ENCODE measurements at regions not wholly inside any gene's neighbourhood (a gene's known extent, or its start where the extent isn't known, plus 50 kb on each side); places are given as distances from the start of the nearest gene placed in this dataset.

- Histone ChIP-seq H2AFZ (ENCODE audit: low read depth, low read length) (no peak overlapping the region), H3K79me2 (ENCODE audit: control insufficient read depth, insufficient read depth, low read length) (no peaks in the 10 kb centered on the region), H3K4me3 (replicated peaks in 1 of 3; ENCODE audit: insufficient read depth in 1 of 3, low read depth in 1 of 3, low read length in 3 of 3) (no peak overlapping the region), H4K20me1 (replicated peaks; ENCODE audit: control insufficient read depth, extremely low read depth, insufficient read depth, low read length) (no peaks in the 10 kb centered on the region), H3K36me3 (ENCODE audit: control insufficient read depth in 2 of 2, extremely low read depth in 1 of 2, insufficient read depth in 2 of 2, low read length in 2 of 2) (no peaks in the 10 kb centered on the region), H3K9ac (replicated peaks; ENCODE audit: extremely low read depth, insufficient read depth, low read length) (no peak overlapping the region), H3K4me2 (ENCODE audit: insufficient read depth, low read length) (no peak overlapping the region), H3K27ac (ENCODE audit: insufficient read depth, low read depth, low read length) (no peak overlapping the region), H3K9me3 (replicated peaks; ENCODE audit: control insufficient read depth, insufficient read depth, low read length) (no peaks in the 10 kb centered on the region), H3K27me3 (ENCODE audit: control insufficient read depth in 2 of 2, insufficient read depth in 2 of 2, low read length in 2 of 2) (no peaks in the 10 kb centered on the region), H3K4me1 (ENCODE audit: control insufficient read depth, extremely low read depth, insufficient read depth, low read length) (no peaks in the 10 kb centered on the region), H3K9me1 (replicated peaks; ENCODE audit: control insufficient read depth, extremely low read depth, insufficient read depth, low read length) (no peaks in the 10 kb centered on the region)
- dilution Hi-C loops (cut with MboI; ENCODE audit: extremely low pct_ligation_motif_present, low sequenced_read_pairs) = no loop called here
- no TSS peak for BruUV-seq (replicated peaks)
- DNase-seq (ENCODE audit: low read depth, low spot score) (no peak), FAIRE-seq (no peak)
- intact Hi-C loops (cut with micrococcal nuclease) = no loop called here
- no peak for TF ChIP-seq FOS (IDR thresholded peaks at IDR 0.05; ENCODE audit: borderline replicate concordance, insufficient read depth, low read length)
- TF ChIP-seq MAX (IDR thresholded peaks at IDR 0.05; ENCODE audit: insufficient read depth, insufficient read length) = no peak
- no peak for TF ChIP-seq MYC (IDR thresholded peaks at IDR 0.05; ENCODE audit: low read depth, low read length)
- TF ChIP-seq GATA2 (IDR thresholded peaks at IDR 0.05; ENCODE audit: insufficient read depth, insufficient read length, low read depth, low read length) = no peak
- TF ChIP-seq JUN (IDR thresholded peaks at IDR 0.05; ENCODE audit: borderline replicate concordance, insufficient read depth, insufficient read length, low read depth) = no peak
- TF ChIP-seq, protein P1, sequence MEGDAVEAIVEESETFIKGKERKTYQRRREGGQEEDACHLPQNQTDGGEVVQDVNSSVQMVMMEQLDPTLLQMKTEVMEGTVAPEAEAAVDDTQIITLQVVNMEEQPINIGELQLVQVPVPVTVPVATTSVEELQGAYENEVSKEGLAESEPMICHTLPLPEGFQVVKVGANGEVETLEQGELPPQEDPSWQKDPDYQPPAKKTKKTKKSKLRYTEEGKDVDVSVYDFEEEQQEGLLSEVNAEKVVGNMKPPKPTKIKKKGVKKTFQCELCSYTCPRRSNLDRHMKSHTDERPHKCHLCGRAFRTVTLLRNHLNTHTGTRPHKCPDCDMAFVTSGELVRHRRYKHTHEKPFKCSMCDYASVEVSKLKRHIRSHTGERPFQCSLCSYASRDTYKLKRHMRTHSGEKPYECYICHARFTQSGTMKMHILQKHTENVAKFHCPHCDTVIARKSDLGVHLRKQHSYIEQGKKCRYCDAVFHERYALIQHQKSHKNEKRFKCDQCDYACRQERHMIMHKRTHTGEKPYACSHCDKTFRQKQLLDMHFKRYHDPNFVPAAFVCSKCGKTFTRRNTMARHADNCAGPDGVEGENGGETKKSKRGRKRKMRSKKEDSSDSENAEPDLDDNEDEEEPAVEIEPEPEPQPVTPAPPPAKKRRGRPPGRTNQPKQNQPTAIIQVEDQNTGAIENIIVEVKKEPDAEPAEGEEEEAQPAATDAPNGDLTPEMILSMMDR (IDR thresholded peaks at IDR 0.05; ENCODE audit: extremely low read depth in 1 of 2, insufficient read depth in 1 of 2, low read depth in 1 of 2, low read length in 2 of 2) = no peak
- no peak for TF ChIP-seq EZH2 (IDR thresholded peaks at IDR 0.05; ENCODE audit: borderline replicate concordance, low read depth, low read length, severe bottlenecking)
- TF ChIP-seq POLR2AphosphoS5 (IDR thresholded peaks at IDR 0.05; ENCODE audit: insufficient read depth, low read depth, low read length) = no peak
- no peak for TF ChIP-seq POLR2A (IDR thresholded peaks at IDR 0.05; ENCODE audit: low read depth, low read length)
- POLR2A ChIA-PET = no interaction called here
- CTCF ChIA-PET = no interaction called here
Observed at GRCh38 chr4:19266566-19266965, 985.1 kb upstream of the SLIT2 start.

Measured in endothelial cell of umbilical vein (primary cell).